HuH-7.5 (cell line): ENCODE measurements at regions not wholly inside any gene's neighbourhood (a gene's known extent, or its start where the extent isn't known, plus 50 kb on each side); places are given as distances from the start of the nearest gene placed in this dataset.

Experiments used
- DNase-seq: peaks from one replicate; pipeline ENCODE4 v3.0.0; 2011; ENCODE audit warnings: low spot score

GRCh38 chr18:45435810-45436209, 179.5 kb upstream of the SLC14A2 start:
- no peak for DNase-seq

- no peak for DNase-seq
Measured at GRCh38 chr18:45437366-45437765, 177.9 kb upstream of the SLC14A2 start.

GRCh38 chr18:45439851-45440645, 175.2 kb upstream of the SLC14A2 start:
- no peak for DNase-seq

- DNase-seq, result no peak
Measured at GRCh38 chr18:45441110-45441847, 174.0 kb upstream of the SLC14A2 start.

GRCh38 chr18:45444040-45444439, 171.2 kb upstream of the SLC14A2 start:
- DNase-seq, result no peak

GRCh38 chr18:45447355-45448265, 167.7 kb upstream of the SLC14A2 start:
- DNase-seq, result no peak

- DNase-seq, result no peak
Measured at GRCh38 chr18:45448871-45449270, 166.4 kb upstream of the SLC14A2 start.

- no peak for DNase-seq
Measured at GRCh38 chr18:45449418-45450227, 165.7 kb upstream of the SLC14A2 start.

GRCh38 chr18:45456090-45457021, 158.9 kb upstream of the SLC14A2 start:
- DNase-seq, result no peak

GRCh38 chr18:45458033-45458432, 157.2 kb upstream of the SLC14A2 start:
- DNase-seq, result no peak

- no peak for DNase-seq
Measured at GRCh38 chr18:45462179-45462578, 153.1 kb upstream of the SLC14A2 start.

- no peak for DNase-seq
Measured at GRCh38 chr18:45463451-45463850, 151.8 kb upstream of the SLC14A2 start.

GRCh38 chr18:45464619-45465018, 150.7 kb upstream of the SLC14A2 start:
- no peak for DNase-seq

- no peak for DNase-seq
Measured at GRCh38 chr18:45467293-45467692, 148.0 kb upstream of the SLC14A2 start.

- DNase-seq, result no peak
Measured at GRCh38 chr18:45467945-45468344, 147.3 kb upstream of the SLC14A2 start.

GRCh38 chr18:45478889-45479288, 136.4 kb upstream of the SLC14A2 start:
- no peak for DNase-seq

- no peak for DNase-seq
Measured at GRCh38 chr18:45480219-45481015, 134.9 kb upstream of the SLC14A2 start.

GRCh38 chr18:45481821-45482220, 133.5 kb upstream of the SLC14A2 start:
- no peak for DNase-seq

GRCh38 chr18:45482286-45482685, 133.0 kb upstream of the SLC14A2 start:
- no peak for DNase-seq

- no peak for DNase-seq
Measured at GRCh38 chr18:45487581-45487980, 127.7 kb upstream of the SLC14A2 start.
